H9 (cell line): ENCODE measurements at regions not wholly inside any gene's neighbourhood (a gene's known extent, or its start where the extent isn't known, plus 50 kb on each side); places are given as distances from the start of the nearest gene placed in this dataset.

Experiments
- DNase-seq: peaks from one replicate; pipeline ENCODE4 v3.0.0-alpha.2; 2017
- H2AFZ ChIP-seq: one replicate; pipeline ENCODE4 v1.6.1; 2013; ENCODE audit warnings: mild to moderate bottlenecking, low read length, control low read depth, moderate library complexity
- H2AK5ac ChIP-seq: 2 replicates; pipeline ENCODE4 v1.6.1; 2013; ENCODE audit warnings: low read length, control low read depth, mixed read lengths; ENCODE audit not compliant: insufficient read length
- H2BK120ac ChIP-seq: one replicate; pipeline ENCODE4 v1.6.1; 2013; ENCODE audit warnings: low read depth, mild to moderate bottlenecking, low read length, control low read depth, inconsistent platforms; ENCODE audit not compliant: poor library complexity, severe bottlenecking
- H2BK12ac ChIP-seq: 2 replicates; pipeline ENCODE4 v1.6.1; 2013; ENCODE audit warnings: low read length, control low read depth, mixed read lengths, low read depth; ENCODE audit not compliant: insufficient read length
- H2BK15ac ChIP-seq: 2 replicates; pipeline ENCODE4 v1.6.1; 2013; ENCODE audit warnings: low read depth, low read length, control low read depth
- H2BK20ac ChIP-seq: one replicate; pipeline ENCODE4 v1.6.1; 2013; ENCODE audit warnings: low read depth, mild to moderate bottlenecking, low read length, control low read depth, inconsistent platforms; ENCODE audit not compliant: poor library complexity, severe bottlenecking
- H2BK5ac ChIP-seq: 2 replicates; pipeline ENCODE4 v1.6.1; 2013; ENCODE audit warnings: low read length, control low read depth, mixed read lengths; ENCODE audit not compliant: insufficient read length
- H3K14ac ChIP-seq: 2 replicates; pipeline ENCODE4 v1.6.1; 2013; ENCODE audit warnings: low read length, control low read depth; ENCODE audit not compliant: insufficient read depth
- H3K18ac ChIP-seq: 2 replicates; pipeline ENCODE4 v1.6.1; 2013; ENCODE audit warnings: low read depth, mild to moderate bottlenecking, mixed read lengths, low read length, control low read depth; ENCODE audit not compliant: insufficient read length
- H3K23ac ChIP-seq: 2 replicates; pipeline ENCODE4 v1.6.1; 2013; ENCODE audit warnings: low read length, control low read depth, mixed read lengths, low read depth; ENCODE audit not compliant: insufficient read length
- H3K23me2 ChIP-seq: 2 replicates; pipeline ENCODE4 v1.6.1; 2013; ENCODE audit warnings: low read depth, mild to moderate bottlenecking, mixed read lengths, low read length, control low read depth; ENCODE audit not compliant: insufficient read length, poor library complexity, severe bottlenecking
- H3K27ac ChIP-seq: 2 replicates; pipeline ENCODE4 v1.5.1; 2013; ENCODE audit warnings: low read length, control low read depth, mixed read lengths, low read depth; ENCODE audit not compliant: insufficient read length
- H3K27me3 ChIP-seq: 2 replicates; pipeline ENCODE4 v1.6.1; 2013; ENCODE audit warnings: low read length, control low read depth, inconsistent platforms; ENCODE audit not compliant: insufficient read depth
- H3K4ac ChIP-seq: 2 replicates; pipeline ENCODE4 v1.6.1; 2013; ENCODE audit warnings: low read depth, mild to moderate bottlenecking, control low read depth, inconsistent platforms, low read length, moderate library complexity
- H3K4me1 ChIP-seq: 2 replicates; pipeline ENCODE4 v1.6.1; 2013; ENCODE audit warnings: low read length, control low read depth, inconsistent platforms; ENCODE audit not compliant: insufficient read depth
- H3K4me2 ChIP-seq: 2 replicates; pipeline ENCODE4 v1.6.1; 2013; ENCODE audit warnings: low read length, control low read depth, mixed read lengths; ENCODE audit not compliant: insufficient read length, insufficient read depth
- H3K56ac ChIP-seq: 2 replicates; pipeline ENCODE4 v1.6.1; 2013; ENCODE audit warnings: low read depth, mild to moderate bottlenecking, mixed read lengths, low read length, control low read depth; ENCODE audit not compliant: insufficient read length
- H3K79me1 ChIP-seq: 2 replicates; pipeline ENCODE4 v1.6.1; 2013; ENCODE audit warnings: low read depth, mild to moderate bottlenecking, moderate library complexity, low read length, control low read depth, inconsistent platforms; ENCODE audit not compliant: insufficient read depth, poor library complexity, severe bottlenecking
- H3K79me2 ChIP-seq: 2 replicates; pipeline ENCODE4 v1.6.1; 2013; ENCODE audit warnings: low read length, control low read depth, inconsistent platforms; ENCODE audit not compliant: insufficient read depth
- H3K9ac ChIP-seq: 2 replicates; pipeline ENCODE4 v1.6.1; 2013; ENCODE audit warnings: low read length, control low read depth, mixed read lengths; ENCODE audit not compliant: insufficient read length; ENCODE audit errors: extremely low read depth
- H3K9me3 ChIP-seq: one replicate; pipeline ENCODE4 v1.6.1; 2013; ENCODE audit warnings: low read depth, low read length, inconsistent platforms; ENCODE audit not compliant: control insufficient read depth
- H3T11ph ChIP-seq: one replicate; pipeline ENCODE4 v1.6.1; 2013; ENCODE audit warnings: mild to moderate bottlenecking, low read length, control low read depth, inconsistent platforms
- H4K20me1 ChIP-seq: one replicate; pipeline ENCODE4 v1.6.1; 2013; ENCODE audit not compliant: control insufficient read depth, insufficient read length, insufficient read depth
- H4K5ac ChIP-seq: 2 replicates; pipeline ENCODE4 v1.6.1; 2013; ENCODE audit warnings: low read depth, mild to moderate bottlenecking, mixed read lengths, low read length, control low read depth; ENCODE audit not compliant: insufficient read length
- H4K8ac ChIP-seq: replicated peaks from 2 replicates; pipeline ENCODE4 v1.6.1; 2013; ENCODE audit warnings: low read length, control low read depth, mixed read lengths, low read depth; ENCODE audit not compliant: insufficient read length
- H4K91ac ChIP-seq: 2 replicates; pipeline ENCODE4 v1.6.1; 2013; ENCODE audit warnings: low read depth, mild to moderate bottlenecking, moderate library complexity, mixed read lengths, low read length, control low read depth; ENCODE audit not compliant: insufficient read length
- H3K27ac Mint-ChIP-seq, 3 experiments: 2 replicates in 2 of 3; 3 replicates in 1 of 3; pipeline ENCODE4 v1.8.0; 2020 to 2021; ENCODE audit warnings: mixed read lengths in 3 of 3, mild to moderate bottlenecking in 1 of 3, moderate library complexity in 1 of 3
- H3K27me3 Mint-ChIP-seq: 2 replicates; pipeline ENCODE4 v1.8.0; 2021; ENCODE audit warnings: low read depth, mild to moderate bottlenecking, moderate library complexity, mixed read lengths
- H3K36me3 Mint-ChIP-seq, 3 experiments: 2 replicates in 2 of 3; 3 replicates in 1 of 3; pipeline ENCODE4 v1.8.0; 2020 to 2021; ENCODE audit warnings: low read depth in 3 of 3, mixed read lengths in 3 of 3; ENCODE audit not compliant: insufficient read depth in 1 of 3
- H3K4me1 Mint-ChIP-seq, 2 experiments: 2 replicates each; pipeline ENCODE4 v1.8.0; 2020; ENCODE audit warnings: mixed read lengths in 2 of 2
- H3K4me3 Mint-ChIP-seq, 2 experiments: 2 replicates in 1 of 2; 3 replicates in 1 of 2; pipeline ENCODE4 v1.8.0; 2020 to 2021; ENCODE audit warnings: mild to moderate bottlenecking in 2 of 2, mixed read lengths in 2 of 2, moderate library complexity in 1 of 2
- H3K9me3 Mint-ChIP-seq, 2 experiments: 2 replicates in 1 of 2; 3 replicates in 1 of 2; pipeline ENCODE4 v1.8.0; 2020; ENCODE audit warnings: mild to moderate bottlenecking in 2 of 2, mixed read lengths in 2 of 2, moderate library complexity in 1 of 2
- CTCF ChIP-seq: fragments of 200-600 bp; sonication (generic); conservative IDR thresholded peaks from 3 replicates; pipeline ENCODE4 v1.8.0; 2021; ENCODE audit warnings: antibody characterized with exemption, mild to moderate bottlenecking
- WGBS: extraction: QIAGEN DNeasy Blood & Tissue Kit; methylation state at CpG from one replicate; pipeline ENCODE4 v1.1.7; 2013; ENCODE audit warnings: missing lambda C conversion rate, low lambda C conversion rate, mixed read lengths; ENCODE audit not compliant: insufficient read length; ENCODE audit errors: extremely low coverage; 5-methylcytosine and 5-hydroxymethylcytosine counted together

- no peak overlapping the region for H2BK20ac ChIP-seq
- no peak overlapping the region for H3K27ac Mint-ChIP-seq
- H3K23me2 ChIP-seq = no peaks in the 10 kb centered on the region
- DNase-seq = no peak
- H2BK12ac ChIP-seq = no peak overlapping the region
- H3T11ph ChIP-seq = no peak overlapping the region
- WGBS = no CpG with 5 or more reads among the region's 3 CpGs
- H3K9me3 ChIP-seq = peaks cover 3% of the 10 kb centered on the region
- no peaks in the 10 kb centered on the region for H3K79me2 ChIP-seq
- H2BK15ac ChIP-seq = no peak overlapping the region
- H3K27ac ChIP-seq = no peak overlapping the region
- no peaks in the 10 kb centered on the region for H4K20me1 ChIP-seq
- no peak overlapping the region for H2AK5ac ChIP-seq
- no peaks in the 10 kb centered on the region for H3K4me1 ChIP-seq
- H3K56ac ChIP-seq = no peak overlapping the region
- H3K36me3 Mint-ChIP-seq = peaks cover 8 to 46% (median 9%) of the 10 kb centered on the region in 3 experiments
- no peak overlapping the region for H4K5ac ChIP-seq
- no peak overlapping the region for H3K4me3 Mint-ChIP-seq
- no peak for TF ChIP-seq CTCF
- H3K9ac ChIP-seq = no peak overlapping the region
- no peak overlapping the region for H3K4ac ChIP-seq
- H3K14ac ChIP-seq = no peak overlapping the region
- H4K8ac ChIP-seq = no peak overlapping the region
- H3K27me3 ChIP-seq = no peaks in the 10 kb centered on the region
- H3K18ac ChIP-seq = no peak overlapping the region
- H3K79me1 ChIP-seq = no peaks in the 10 kb centered on the region
- no peaks in the 10 kb centered on the region for H3K27me3 Mint-ChIP-seq
- no peak overlapping the region for H3K23ac ChIP-seq
- H3K9me3 Mint-ChIP-seq = peaks cover 25 to 40% of the 10 kb centered on the region in 2 experiments
- H2AFZ ChIP-seq = no peak overlapping the region
- H2BK120ac ChIP-seq = no peak overlapping the region
- no peak overlapping the region for H3K4me2 ChIP-seq
- H4K91ac ChIP-seq = no peak overlapping the region
- H2BK5ac ChIP-seq = no peak overlapping the region
- peaks cover 6 to 7% of the 10 kb centered on the region in 2 experiments for H3K4me1 Mint-ChIP-seq
These were observed 1048.4 kb downstream of the CNTNAP5 start for GRCh38 chr2:125073440-125073839.
